Nephron progenitor cell (in vitro differentiated cells): ENCODE measurements at regions not wholly inside any gene's neighbourhood (a gene's known extent, or its start where the extent isn't known, plus 50 kb on each side); places are given as distances from the start of the nearest gene placed in this dataset.
"Not testable (repeated sequence)": the region's sequence is repeated elsewhere in the genome, so short reads cannot be mapped to it uniquely, and the experiment has no call there.

Experiments
- DNase-seq: peaks from one replicate; pipeline ENCODE4 v3.0.0; 2021
- H3K27ac Mint-ChIP-seq: 2 replicates; pipeline ENCODE4 v1.8.0; 2021; ENCODE audit warnings: mild to moderate bottlenecking, moderate library complexity, mixed read lengths
- H3K27me3 Mint-ChIP-seq: 2 replicates; pipeline ENCODE4 v1.8.0; 2021; ENCODE audit warnings: mild to moderate bottlenecking, low read depth, mixed read lengths; ENCODE audit not compliant: poor library complexity
- H3K36me3 Mint-ChIP-seq: 2 replicates; pipeline ENCODE4 v1.8.0; 2021; ENCODE audit warnings: low read depth, mixed read lengths
- H3K4me1 Mint-ChIP-seq: 2 replicates; pipeline ENCODE4 v1.8.0; 2021; ENCODE audit warnings: mixed read lengths
- H3K4me3 Mint-ChIP-seq: 2 replicates; pipeline ENCODE4 v1.8.0; 2021; ENCODE audit warnings: mild to moderate bottlenecking, moderate library complexity, mixed read lengths
- H3K9me3 Mint-ChIP-seq: 2 replicates; pipeline ENCODE4 v1.8.0; 2021; ENCODE audit warnings: mild to moderate bottlenecking, moderate library complexity, mixed read lengths
- TF ChIP-seq, protein P1 (sequence below): fragments of 200-600 bp; sonication (generic); IDR thresholded peaks from 2 replicates; pipeline ENCODE4 v1.5.0; 2021; ENCODE audit warnings: antibody characterized with exemption

DNA sequence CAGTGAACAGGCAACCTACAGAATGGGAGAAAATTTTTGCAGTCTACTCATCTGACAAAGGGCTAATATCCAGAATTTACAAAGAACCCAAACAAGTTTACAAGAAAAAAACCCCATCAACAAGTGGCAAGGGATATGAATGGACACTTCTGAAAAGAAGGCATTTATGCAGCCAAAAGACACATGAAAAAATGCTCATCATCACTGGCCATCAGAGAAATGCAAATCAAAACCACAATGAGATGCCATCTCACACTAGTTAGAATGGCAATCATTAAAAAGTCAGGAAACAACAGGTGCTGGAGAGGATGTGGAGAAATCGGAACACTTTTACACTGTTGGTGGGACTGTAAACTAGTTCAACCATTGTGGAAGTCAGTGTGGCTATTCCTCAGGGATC is 80.3 kb downstream of the ZNF474 start:
- DNase-seq, result not testable (repeated sequence)
- peaks cover 41% of the 10 kb centered on the region for H3K9me3 Mint-ChIP-seq

GRCh38 chr5:122218778-122219177 is 89.4 kb downstream of the ZNF474 start:
- DNase-seq, result no peak
- TF ChIP-seq, protein P1, sequence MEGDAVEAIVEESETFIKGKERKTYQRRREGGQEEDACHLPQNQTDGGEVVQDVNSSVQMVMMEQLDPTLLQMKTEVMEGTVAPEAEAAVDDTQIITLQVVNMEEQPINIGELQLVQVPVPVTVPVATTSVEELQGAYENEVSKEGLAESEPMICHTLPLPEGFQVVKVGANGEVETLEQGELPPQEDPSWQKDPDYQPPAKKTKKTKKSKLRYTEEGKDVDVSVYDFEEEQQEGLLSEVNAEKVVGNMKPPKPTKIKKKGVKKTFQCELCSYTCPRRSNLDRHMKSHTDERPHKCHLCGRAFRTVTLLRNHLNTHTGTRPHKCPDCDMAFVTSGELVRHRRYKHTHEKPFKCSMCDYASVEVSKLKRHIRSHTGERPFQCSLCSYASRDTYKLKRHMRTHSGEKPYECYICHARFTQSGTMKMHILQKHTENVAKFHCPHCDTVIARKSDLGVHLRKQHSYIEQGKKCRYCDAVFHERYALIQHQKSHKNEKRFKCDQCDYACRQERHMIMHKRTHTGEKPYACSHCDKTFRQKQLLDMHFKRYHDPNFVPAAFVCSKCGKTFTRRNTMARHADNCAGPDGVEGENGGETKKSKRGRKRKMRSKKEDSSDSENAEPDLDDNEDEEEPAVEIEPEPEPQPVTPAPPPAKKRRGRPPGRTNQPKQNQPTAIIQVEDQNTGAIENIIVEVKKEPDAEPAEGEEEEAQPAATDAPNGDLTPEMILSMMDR, result no peak
- Mint-ChIP-seq H3K4me1 (peaks cover 5% of the 10 kb centered on the region), H3K27ac (no peak overlapping the region), H3K9me3 (peaks cover 10% of the 10 kb centered on the region), H3K27me3 (peaks cover 8% of the 10 kb centered on the region), H3K4me3 (no peak overlapping the region), H3K36me3 (no peaks in the 10 kb centered on the region)

More for the DNA sequence above, 80.3 kb downstream of the ZNF474 start:
- H3K36me3 Mint-ChIP-seq, H3K4me1 Mint-ChIP-seq, H3K27me3 Mint-ChIP-seq, H3K27ac Mint-ChIP-seq, H3K4me3 Mint-ChIP-seq: not testable (repeated sequence)

DNA sequence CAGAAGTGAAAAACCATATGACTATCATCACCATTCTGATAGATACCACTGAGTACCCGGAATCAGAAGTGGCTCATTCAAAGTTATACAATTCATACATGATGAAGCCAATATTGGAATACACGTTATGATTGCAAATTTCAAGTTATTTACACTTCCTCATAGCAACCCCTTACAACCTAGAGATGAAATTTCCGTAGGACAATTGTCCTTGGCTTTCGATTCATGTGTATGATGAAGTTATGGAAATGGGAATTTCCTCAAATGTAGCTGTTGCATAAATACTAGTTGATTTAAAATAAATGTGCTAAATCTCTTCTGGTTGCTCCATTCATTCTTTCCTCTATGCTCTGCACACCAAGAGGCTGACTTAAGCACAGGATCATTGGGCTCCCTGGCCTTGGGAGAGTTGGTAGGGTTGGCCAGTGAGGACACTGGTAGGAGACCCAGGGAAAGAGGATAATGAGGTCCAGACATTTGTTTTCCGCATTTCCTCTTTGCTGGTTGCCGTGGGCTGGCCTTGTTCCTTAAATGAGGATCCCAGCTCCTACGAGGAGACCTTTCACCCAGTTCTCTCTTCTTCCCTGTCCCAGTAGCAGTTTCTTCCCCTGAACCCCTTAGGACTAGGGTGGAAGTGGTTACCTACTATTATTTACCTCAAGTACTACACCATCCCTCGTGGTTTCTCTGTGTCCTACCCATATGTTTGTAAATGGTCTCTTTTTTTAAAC is 90.3 kb downstream of the ZNF474 start:
- Mint-ChIP-seq H3K27me3 (peaks cover 8% of the 10 kb centered on the region), H3K36me3 (no peaks in the 10 kb centered on the region), H3K9me3 (peaks cover 18% of the 10 kb centered on the region), H3K27ac (no peak overlapping the region), H3K4me1 (peaks cover 5% of the 10 kb centered on the region), H3K4me3 (no peak overlapping the region)
- TF ChIP-seq, protein P1, result no peak
- DNase-seq, result no peak

- no peak overlapping the region for H3K27ac Mint-ChIP-seq
- TF ChIP-seq, protein P1, result no peak
- H3K36me3 Mint-ChIP-seq, result no peaks in the 10 kb centered on the region
- peaks cover 22% of the 10 kb centered on the region for H3K9me3 Mint-ChIP-seq
- no peak for DNase-seq
- H3K4me3 Mint-ChIP-seq, result no peak overlapping the region
- peaks cover 5% of the 10 kb centered on the region for H3K4me1 Mint-ChIP-seq
- peaks cover 8% of the 10 kb centered on the region for H3K27me3 Mint-ChIP-seq
Measured at GRCh38 chr5:122220511-122220910, 91.2 kb downstream of the ZNF474 start.

DNA sequence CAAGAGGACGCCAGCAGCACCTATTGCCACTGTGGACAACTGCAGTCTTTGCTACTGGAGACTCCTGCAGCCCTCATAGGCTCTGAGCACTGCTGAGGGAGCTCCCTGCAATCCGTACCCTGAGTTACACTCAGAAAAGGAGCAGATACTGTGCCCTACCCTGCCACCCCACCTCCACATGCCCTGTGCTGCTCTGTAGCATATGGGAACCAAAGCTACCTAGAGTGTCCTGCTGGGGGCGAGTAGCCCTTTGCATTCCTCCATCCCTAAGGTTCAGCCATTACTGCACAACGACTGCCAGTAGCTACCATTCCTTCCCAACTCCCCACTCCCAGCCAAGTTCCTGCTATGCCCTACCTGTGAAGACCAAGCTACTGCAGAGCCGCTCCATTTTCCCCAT is 90.2 kb upstream of the SNCAIP start:
- no peaks in the 10 kb centered on the region for H3K36me3 Mint-ChIP-seq
- no peak overlapping the region for H3K4me3 Mint-ChIP-seq
- peaks cover 22% of the 10 kb centered on the region for H3K9me3 Mint-ChIP-seq
- TF ChIP-seq, protein P1, result no peak
- H3K4me1 Mint-ChIP-seq, result peaks cover 5% of the 10 kb centered on the region
- H3K27ac Mint-ChIP-seq, result no peak overlapping the region
- peaks cover 8% of the 10 kb centered on the region for H3K27me3 Mint-ChIP-seq
- no peak for DNase-seq

GRCh38 chr5:122222580-122222979 is 89.5 kb upstream of the SNCAIP start:
- Mint-ChIP-seq H3K27ac (no peak overlapping the region), H3K36me3 (no peaks in the 10 kb centered on the region), H3K27me3 (peaks cover 8% of the 10 kb centered on the region), H3K4me3 (no peak overlapping the region), H3K9me3 (peaks cover 22% of the 10 kb centered on the region), H3K4me1 (peaks cover 5% of the 10 kb centered on the region)
- DNase-seq, result no peak
- TF ChIP-seq, protein P1, result no peak
